Iris pigment epithelial cell (primary cell): ENCODE measurements at regions not wholly inside any gene's neighbourhood (a gene's known extent, or its start where the extent isn't known, plus 50 kb on each side); places are given as distances from the start of the nearest gene placed in this dataset.
"Not testable (repeated sequence)": the region's sequence is repeated elsewhere in the genome, so short reads cannot be mapped to it uniquely, and the experiment has no call there.

Experiments
- DNase-seq: peaks from one replicate; pipeline ENCODE4 v3.0.0-alpha.2; 2011; ENCODE audit warnings: low read depth

- DNase-seq: not testable (repeated sequence)
Observed at GRCh38 chr16:15307184-15307583, 70.9 kb downstream of the NPIPA5 start.

GRCh38 chr16:15305889-15306288 lies 72.2 kb downstream of the NPIPA5 start:
- peak; percentile 15 for DNase-seq

GRCh38 chr16:15303667-15304324 lies 74.3 kb downstream of the NPIPA5 start:
- not testable (repeated sequence) for DNase-seq

- DNase-seq: not testable (repeated sequence)
Observed at GRCh38 chr16:15297104-15297503, 81.0 kb downstream of the NPIPA5 start.

- not testable (repeated sequence) for DNase-seq
Observed at GRCh38 chr16:15274796-15275195, 103.3 kb downstream of the NPIPA5 start.

- DNase-seq: not testable (repeated sequence)
Observed at GRCh38 chr16:15273964-15274363, 104.1 kb downstream of the NPIPA5 start.

- not testable (repeated sequence) for DNase-seq
Observed at GRCh38 chr16:15266941-15267340, 111.2 kb downstream of the NPIPA5 start.

GRCh38 chr16:15262212-15262611 lies 115.9 kb downstream of the NPIPA5 start:
- not testable (repeated sequence) for DNase-seq

GRCh38 chr16:15247971-15248370 lies 130.1 kb downstream of the NPIPA5 start:
- not testable (repeated sequence) for DNase-seq

- not testable (repeated sequence) for DNase-seq
Observed at GRCh38 chr16:15236674-15237323, 141.3 kb downstream of the NPIPA5 start.

- not testable (repeated sequence) for DNase-seq
Observed at GRCh38 chr16:15235140-15235539, 141.1 kb upstream of the RRN3 start.

GRCh38 chr16:15234702-15235101 lies 140.6 kb upstream of the RRN3 start:
- DNase-seq: not testable (repeated sequence)

GRCh38 chr16:15230432-15230831 lies 136.4 kb upstream of the RRN3 start:
- not testable (repeated sequence) for DNase-seq

- not testable (repeated sequence) for DNase-seq
Observed at GRCh38 chr16:15229661-15230060, 135.6 kb upstream of the RRN3 start.

- DNase-seq: not testable (repeated sequence)
Observed at GRCh38 chr16:15224651-15225050, 130.6 kb upstream of the RRN3 start.

GRCh38 chr16:15223398-15223797 lies 129.3 kb upstream of the RRN3 start:
- not testable (repeated sequence) for DNase-seq

GRCh38 chr16:15219679-15220615 lies 125.9 kb upstream of the RRN3 start:
- not testable (repeated sequence) for DNase-seq

GRCh38 chr16:15218856-15219500 lies 124.9 kb upstream of the RRN3 start:
- not testable (repeated sequence) for DNase-seq

- DNase-seq: peak; percentile 15
Observed at GRCh38 chr16:15207202-15207981, 113.3 kb upstream of the RRN3 start.

- not testable (repeated sequence) for DNase-seq
Observed at GRCh38 chr16:15206439-15206838, 112.4 kb upstream of the RRN3 start.

GRCh38 chr16:15205939-15206338 lies 111.9 kb upstream of the RRN3 start:
- DNase-seq: not testable (repeated sequence)
